ENCODE measurements at regions not wholly inside any gene's neighbourhood (a gene's known extent, or its start where the extent isn't known, plus 50 kb on each side); places are given as distances from the start of the nearest gene placed in this dataset.

- Histone ChIP-seq H3K4me1 (ENCODE audit: control insufficient read depth, insufficient read depth, low read length, unreplicated experiment) (no peaks in the 10 kb centered on the region), H3K27me3 (ENCODE audit: insufficient read depth, low read length) (no peaks in the 10 kb centered on the region), H3K36me3 (ENCODE audit: insufficient read depth, low read length) (no peaks in the 10 kb centered on the region), H3K27ac (ENCODE audit: low read depth, low read length) (no peak overlapping the region), H2AFZ (ENCODE audit: low read length, unreplicated experiment) (no peak overlapping the region), H3K79me2 (ENCODE audit: control insufficient read depth, insufficient read depth, low read length, unreplicated experiment) (no peaks in the 10 kb centered on the region), H3K4me3 (ENCODE audit: low read depth, low read length) (no peak overlapping the region)
These were observed 584.7 kb upstream of the SORCS1 start for GRCh38 chr10:107749235-107749634.

DNA sequence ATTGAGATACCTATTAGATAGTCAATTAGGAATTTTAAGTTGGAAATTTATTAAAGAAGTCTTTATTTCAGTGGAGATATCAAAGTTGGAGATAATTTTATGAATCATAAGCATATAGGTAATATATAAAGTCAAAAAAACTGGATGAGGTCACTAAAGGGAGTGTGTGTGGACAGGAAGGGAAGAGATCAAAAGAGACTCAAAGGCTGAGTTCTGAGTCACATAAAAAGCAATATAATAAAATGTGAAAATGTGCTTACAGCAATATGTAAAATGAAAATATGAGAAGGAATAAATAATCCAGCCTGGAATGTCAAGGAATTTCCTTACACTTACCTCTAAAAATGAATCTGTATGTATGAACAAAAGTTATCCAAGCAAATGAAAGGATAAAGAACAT, 583.3 kb upstream of the SORCS1 start:
- H3K4me3 ChIP-seq (ENCODE audit: low read depth, low read length) = no peak overlapping the region
- no peaks in the 10 kb centered on the region for H3K4me1 ChIP-seq (ENCODE audit: control insufficient read depth, insufficient read depth, low read length, unreplicated experiment)
- no peaks in the 10 kb centered on the region for H3K27me3 ChIP-seq (ENCODE audit: insufficient read depth, low read length)
- H3K79me2 ChIP-seq (ENCODE audit: control insufficient read depth, insufficient read depth, low read length, unreplicated experiment) = no peaks in the 10 kb centered on the region
- no peak overlapping the region for H3K27ac ChIP-seq (ENCODE audit: low read depth, low read length)
- no peaks in the 10 kb centered on the region for H3K36me3 ChIP-seq (ENCODE audit: insufficient read depth, low read length)
- H2AFZ ChIP-seq (ENCODE audit: low read length, unreplicated experiment) = no peak overlapping the region

DNA sequence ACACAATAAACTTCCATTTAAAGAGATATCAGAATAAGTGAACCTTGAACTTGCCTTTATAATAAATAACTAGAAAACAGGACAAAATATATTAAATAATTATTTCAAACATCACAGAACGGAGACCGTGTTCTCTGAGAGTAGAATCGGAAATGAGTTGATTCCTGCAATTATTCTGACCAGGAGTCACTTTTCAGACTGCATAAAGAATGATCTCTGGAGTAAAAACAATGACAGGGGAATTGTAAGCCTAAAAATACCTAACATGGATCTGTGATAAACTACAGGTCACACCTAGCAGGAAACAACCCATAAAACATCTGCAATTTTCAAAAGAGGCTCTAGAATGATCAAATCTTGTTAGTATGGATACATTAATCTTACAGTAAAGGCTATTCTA, 577.5 kb upstream of the SORCS1 start:
- Histone ChIP-seq H3K36me3 (ENCODE audit: insufficient read depth, low read length) (no peaks in the 10 kb centered on the region), H3K79me2 (ENCODE audit: control insufficient read depth, insufficient read depth, low read length, unreplicated experiment) (no peaks in the 10 kb centered on the region), H3K4me3 (ENCODE audit: low read depth, low read length) (no peak overlapping the region), H3K4me1 (ENCODE audit: control insufficient read depth, insufficient read depth, low read length, unreplicated experiment) (no peaks in the 10 kb centered on the region), H3K27ac (ENCODE audit: low read depth, low read length) (peak overlapping the region; percentile 77; the same call in 1 of the 2 replicates), H3K27me3 (ENCODE audit: insufficient read depth, low read length) (no peaks in the 10 kb centered on the region), H2AFZ (ENCODE audit: low read length, unreplicated experiment) (no peak overlapping the region)

GRCh38 chr10:107740962-107741690, 576.6 kb upstream of the SORCS1 start:
- Histone ChIP-seq H3K4me1 (ENCODE audit: control insufficient read depth, insufficient read depth, low read length, unreplicated experiment) (no peaks in the 10 kb centered on the region), H3K4me3 (ENCODE audit: low read depth, low read length) (peak overlapping the region; percentile 69), H3K36me3 (ENCODE audit: insufficient read depth, low read length) (no peaks in the 10 kb centered on the region), H2AFZ (ENCODE audit: low read length, unreplicated experiment) (peak overlapping the region; percentile 85), H3K79me2 (ENCODE audit: control insufficient read depth, insufficient read depth, low read length, unreplicated experiment) (no peaks in the 10 kb centered on the region), H3K27me3 (ENCODE audit: insufficient read depth, low read length) (no peaks in the 10 kb centered on the region), H3K27ac (ENCODE audit: low read depth, low read length) (peak overlapping the region; percentile 77)

GRCh38 chr10:107739951-107740350, 575.4 kb upstream of the SORCS1 start:
- Histone ChIP-seq H3K79me2 (ENCODE audit: control insufficient read depth, insufficient read depth, low read length, unreplicated experiment) (no peaks in the 10 kb centered on the region), H2AFZ (ENCODE audit: low read length, unreplicated experiment) (no peak overlapping the region), H3K36me3 (ENCODE audit: insufficient read depth, low read length) (no peaks in the 10 kb centered on the region), H3K4me3 (ENCODE audit: low read depth, low read length) (no peak overlapping the region), H3K4me1 (ENCODE audit: control insufficient read depth, insufficient read depth, low read length, unreplicated experiment) (no peaks in the 10 kb centered on the region), H3K27me3 (ENCODE audit: insufficient read depth, low read length) (no peaks in the 10 kb centered on the region), H3K27ac (ENCODE audit: low read depth, low read length) (no peak overlapping the region)

DNA sequence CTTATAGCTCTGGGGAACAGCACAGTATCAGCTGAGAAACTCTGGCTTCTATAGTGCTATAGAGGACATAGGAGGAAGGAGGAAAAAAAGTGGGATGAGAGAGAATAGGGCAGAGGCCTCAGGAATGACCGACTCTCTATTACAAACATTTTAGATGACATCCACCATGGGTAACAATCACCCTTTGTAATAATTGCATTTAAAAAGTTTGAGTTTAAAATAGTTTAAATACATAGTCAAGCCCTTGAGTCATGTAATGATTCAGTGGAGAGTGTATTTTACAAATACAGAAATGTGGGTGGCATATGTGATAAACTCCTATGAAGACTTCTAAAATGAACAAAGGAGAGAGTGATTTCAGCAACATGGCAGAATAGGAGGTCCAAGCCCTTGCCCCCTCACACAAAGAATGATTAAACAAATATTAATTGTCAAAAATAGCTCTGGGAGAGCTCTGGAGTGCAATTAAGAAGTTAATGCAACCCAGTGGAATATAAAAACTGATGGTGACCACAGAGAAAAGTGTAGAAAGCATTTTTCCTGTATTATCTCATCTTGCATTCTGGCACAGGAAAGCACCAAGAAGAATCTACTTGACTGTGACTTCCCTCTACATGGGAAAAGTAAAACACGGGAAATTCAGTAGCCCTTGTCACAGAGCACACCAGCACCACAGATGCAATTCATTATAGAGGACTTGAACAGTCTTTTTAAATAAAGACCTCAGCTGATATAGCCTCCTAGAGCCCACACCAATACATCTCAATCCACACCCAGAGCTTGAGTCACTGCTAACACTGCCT, 569.0 kb upstream of the SORCS1 start:
- Histone ChIP-seq H3K4me3 (ENCODE audit: low read depth, low read length) (no peak overlapping the region), H3K36me3 (ENCODE audit: insufficient read depth, low read length) (no peaks in the 10 kb centered on the region), H3K79me2 (ENCODE audit: control insufficient read depth, insufficient read depth, low read length, unreplicated experiment) (no peaks in the 10 kb centered on the region), H3K27ac (ENCODE audit: low read depth, low read length) (peak overlapping the region; percentile 50), H3K27me3 (ENCODE audit: insufficient read depth, low read length) (no peaks in the 10 kb centered on the region), H3K4me1 (ENCODE audit: control insufficient read depth, insufficient read depth, low read length, unreplicated experiment) (peaks cover 8% of the 10 kb centered on the region), H2AFZ (ENCODE audit: low read length, unreplicated experiment) (peak overlapping the region; percentile 60)

DNA sequence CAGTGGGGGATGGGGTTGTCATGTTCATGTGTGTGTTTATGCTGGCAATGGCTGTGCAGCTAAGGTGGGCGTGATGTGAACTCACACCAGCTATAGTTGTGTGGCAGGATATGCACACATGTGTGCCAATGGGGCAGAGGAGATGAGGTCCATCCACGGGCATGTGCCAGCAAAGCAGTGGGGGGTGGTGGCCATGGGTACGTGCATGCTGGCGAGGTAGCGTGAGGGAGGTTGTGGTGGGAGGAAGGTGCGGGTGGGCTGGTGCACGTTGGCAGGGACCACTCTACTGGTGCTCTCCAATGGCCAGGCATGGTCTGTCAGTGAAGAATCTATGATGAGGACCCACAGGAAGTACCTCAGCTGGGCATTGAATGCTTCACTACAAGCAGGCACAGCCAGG, 567.5 kb upstream of the SORCS1 start:
- Histone ChIP-seq H3K4me3 (ENCODE audit: low read depth, low read length) (no peak overlapping the region), H2AFZ (ENCODE audit: low read length, unreplicated experiment) (no peak overlapping the region), H3K79me2 (ENCODE audit: control insufficient read depth, insufficient read depth, low read length, unreplicated experiment) (no peaks in the 10 kb centered on the region), H3K36me3 (ENCODE audit: insufficient read depth, low read length) (no peaks in the 10 kb centered on the region), H3K4me1 (ENCODE audit: control insufficient read depth, insufficient read depth, low read length, unreplicated experiment) (peaks cover 18% of the 10 kb centered on the region), H3K27me3 (ENCODE audit: insufficient read depth, low read length) (no peaks in the 10 kb centered on the region), H3K27ac (ENCODE audit: low read depth, low read length) (no peak overlapping the region)

- Histone ChIP-seq H3K36me3 (ENCODE audit: insufficient read depth, low read length) (no peaks in the 10 kb centered on the region), H2AFZ (ENCODE audit: low read length, unreplicated experiment) (no peak overlapping the region), H3K4me1 (ENCODE audit: control insufficient read depth, insufficient read depth, low read length, unreplicated experiment) (peaks cover 21% of the 10 kb centered on the region), H3K4me3 (ENCODE audit: low read depth, low read length) (no peak overlapping the region), H3K79me2 (ENCODE audit: control insufficient read depth, insufficient read depth, low read length, unreplicated experiment) (no peaks in the 10 kb centered on the region), H3K27me3 (ENCODE audit: insufficient read depth, low read length) (no peaks in the 10 kb centered on the region), H3K27ac (ENCODE audit: low read depth, low read length) (no peak overlapping the region)
These were observed 564.3 kb upstream of the SORCS1 start for GRCh38 chr10:107728807-107729206.

DNA sequence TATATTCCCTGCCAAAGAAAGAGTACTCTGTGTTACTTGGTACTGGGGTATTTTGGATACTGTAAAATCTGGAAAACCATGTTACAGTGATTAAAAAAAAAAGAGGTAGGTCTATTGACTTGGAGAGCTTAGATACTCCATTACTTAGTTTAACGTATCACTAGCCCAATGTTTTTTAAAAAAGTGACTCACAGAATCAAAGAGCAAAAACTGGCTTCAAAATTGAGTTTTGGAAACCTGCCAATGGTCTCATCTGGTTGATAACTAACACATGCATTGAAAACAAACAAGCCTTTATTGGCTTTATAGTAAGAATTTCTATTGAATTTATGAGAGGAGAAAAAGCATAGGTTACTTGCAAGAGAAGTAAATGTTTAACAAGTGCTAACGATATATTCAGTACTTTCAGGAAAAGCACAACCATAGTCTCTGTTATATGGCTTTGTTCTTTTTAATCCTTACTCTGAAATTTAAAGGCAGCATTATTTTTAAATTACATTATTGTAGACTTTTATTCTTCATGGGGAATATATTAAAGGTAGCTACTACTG, 563.3 kb upstream of the SORCS1 start:
- Histone ChIP-seq H3K79me2 (ENCODE audit: control insufficient read depth, insufficient read depth, low read length, unreplicated experiment) (no peaks in the 10 kb centered on the region), H3K27me3 (ENCODE audit: insufficient read depth, low read length) (no peaks in the 10 kb centered on the region), H2AFZ (ENCODE audit: low read length, unreplicated experiment) (no peak overlapping the region), H3K27ac (ENCODE audit: low read depth, low read length) (no peak overlapping the region), H3K36me3 (ENCODE audit: insufficient read depth, low read length) (no peaks in the 10 kb centered on the region), H3K4me1 (ENCODE audit: control insufficient read depth, insufficient read depth, low read length, unreplicated experiment) (peaks cover 16% of the 10 kb centered on the region), H3K4me3 (ENCODE audit: low read depth, low read length) (no peak overlapping the region)

GRCh38 chr10:107718864-107719263, 554.4 kb upstream of the SORCS1 start:
- no peak overlapping the region for H2AFZ ChIP-seq (ENCODE audit: low read length, unreplicated experiment)
- no peaks in the 10 kb centered on the region for H3K27me3 ChIP-seq (ENCODE audit: insufficient read depth, low read length)
- no peaks in the 10 kb centered on the region for H3K36me3 ChIP-seq (ENCODE audit: insufficient read depth, low read length)
- no peaks in the 10 kb centered on the region for H3K79me2 ChIP-seq (ENCODE audit: control insufficient read depth, insufficient read depth, low read length, unreplicated experiment)
- no peak overlapping the region for H3K4me3 ChIP-seq (ENCODE audit: low read depth, low read length)
- H3K4me1 ChIP-seq (ENCODE audit: control insufficient read depth, insufficient read depth, low read length, unreplicated experiment) = no peaks in the 10 kb centered on the region
- no peak overlapping the region for H3K27ac ChIP-seq (ENCODE audit: low read depth, low read length)

- Histone ChIP-seq H3K27ac (ENCODE audit: low read depth, low read length) (no peak overlapping the region), H3K4me3 (ENCODE audit: low read depth, low read length) (no peak overlapping the region), H3K4me1 (ENCODE audit: control insufficient read depth, insufficient read depth, low read length, unreplicated experiment) (no peaks in the 10 kb centered on the region)
These were observed 552.5 kb upstream of the SORCS1 start for GRCh38 chr10:107717046-107717445.

More at GRCh38 chr10:107717046-107717445, 552.5 kb upstream of the SORCS1 start:
- Histone ChIP-seq H3K36me3 (ENCODE audit: insufficient read depth, low read length) (no peaks in the 10 kb centered on the region), H3K79me2 (ENCODE audit: control insufficient read depth, insufficient read depth, low read length, unreplicated experiment) (no peaks in the 10 kb centered on the region), H3K27me3 (ENCODE audit: insufficient read depth, low read length) (no peaks in the 10 kb centered on the region), H2AFZ (ENCODE audit: low read length, unreplicated experiment) (no peak overlapping the region)
